ENCODE measurements at regions not wholly inside any gene's neighbourhood (a gene's known extent, or its start where the extent isn't known, plus 50 kb on each side); places are given as distances from the start of the nearest gene placed in this dataset.

DNA sequence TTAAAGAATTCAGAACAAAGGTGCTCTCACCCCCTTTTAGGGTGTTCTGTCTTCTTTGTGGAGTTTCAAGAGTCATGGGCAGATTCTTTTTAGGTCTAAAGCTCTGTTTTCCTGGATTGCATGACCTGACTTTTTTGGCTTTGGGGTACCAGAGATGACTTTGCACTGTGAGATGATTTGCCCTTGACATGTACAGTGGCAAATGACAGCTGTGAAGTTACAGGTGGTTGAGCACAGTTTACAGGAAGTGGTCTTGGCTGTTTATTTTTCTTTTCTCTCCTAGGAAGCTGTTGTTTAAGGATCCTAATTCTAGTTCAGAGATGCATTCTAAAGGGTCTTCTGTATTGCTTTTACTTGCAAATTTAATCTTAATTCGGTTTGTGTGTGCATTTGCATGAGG, 83.8 kb upstream of the METAP2 start:
- Mint-ChIP-seq H3K27me3 (ENCODE audit: low read depth) (peaks cover 5% of the 10 kb centered on the region), H3K4me3 (no peak overlapping the region), H3K4me1 (ENCODE audit: low read depth) (no peaks in the 10 kb centered on the region), H3K36me3 (ENCODE audit: low read depth) (peaks cover 8% of the 10 kb centered on the region), H3K27ac (no peak overlapping the region), H3K9me3 (peaks cover 8% of the 10 kb centered on the region)
- DNase-seq, result no peak
- intact Hi-C loops (cut with micrococcal nuclease), result no loop called here
- CTCF ChIA-PET, result interaction anchor here (0.5 kb wide), 1 partner anchor 117 kb away, joined by 3 read pairs; no protein-coding TSS in a partner anchor

DNA sequence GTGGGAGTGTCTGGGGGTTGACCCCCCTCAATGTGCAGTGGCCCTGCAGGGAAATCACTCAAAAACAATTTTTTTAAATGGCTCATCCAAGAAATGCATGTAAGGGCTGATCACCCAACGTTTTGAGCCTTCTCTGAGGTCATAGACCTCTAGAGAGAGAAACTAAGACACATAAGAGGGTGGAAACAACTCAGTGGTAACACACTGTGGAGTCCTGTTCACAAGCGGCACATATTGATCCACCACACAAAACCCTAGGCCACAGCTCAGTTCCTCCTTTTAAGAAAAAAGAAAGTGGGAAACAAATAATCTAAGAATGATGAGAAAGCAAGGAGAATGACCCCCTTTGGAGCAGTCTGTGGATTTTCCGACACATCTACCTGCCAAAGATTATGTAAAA, 83.0 kb upstream of the METAP2 start:
- CTCF ChIA-PET, result no interaction called here
- H3K4me1 Mint-ChIP-seq (ENCODE audit: low read depth), result peaks cover under 1% of the 10 kb centered on the region
- peaks cover 8% of the 10 kb centered on the region for H3K36me3 Mint-ChIP-seq (ENCODE audit: low read depth)
- H3K27me3 Mint-ChIP-seq (ENCODE audit: low read depth), result peaks cover 13% of the 10 kb centered on the region
- no peak for DNase-seq
- H3K4me3 Mint-ChIP-seq, result no peak overlapping the region
- intact Hi-C loops (cut with micrococcal nuclease), result no loop called here
- H3K9me3 Mint-ChIP-seq, result peaks cover 8% of the 10 kb centered on the region
- H3K27ac Mint-ChIP-seq, result no peak overlapping the region

DNA sequence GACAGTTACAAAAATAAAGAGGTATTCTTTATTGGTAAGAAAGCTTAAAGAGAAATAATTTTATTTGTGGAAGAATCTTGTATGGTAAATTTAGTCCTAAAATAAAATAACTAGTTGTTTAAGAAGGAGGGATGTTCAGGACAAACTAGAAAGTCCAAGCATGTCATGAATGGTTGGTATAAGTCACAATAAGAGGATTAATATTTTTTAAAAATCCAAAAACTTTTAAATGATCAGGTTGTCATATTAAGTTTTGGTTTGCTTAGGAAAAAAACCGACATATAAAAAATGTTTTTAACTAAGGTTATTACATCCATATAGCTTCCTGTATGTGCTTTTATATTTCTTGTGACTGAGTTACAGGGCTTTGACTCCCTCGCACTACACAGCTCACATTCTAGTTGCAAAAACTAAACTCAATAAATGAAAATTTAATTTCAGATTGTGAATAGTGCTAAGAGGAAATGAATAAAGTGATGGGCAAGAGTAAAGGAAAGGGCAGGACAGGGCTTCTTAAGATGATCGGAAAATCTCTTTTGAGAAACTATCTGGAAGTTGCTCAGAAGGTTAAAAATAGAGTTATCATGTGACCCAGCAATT, 80.7 kb upstream of the METAP2 start:
- H3K9me3 Mint-ChIP-seq, result peaks cover 8% of the 10 kb centered on the region
- no peak overlapping the region for H3K4me3 Mint-ChIP-seq
- CTCF ChIA-PET, result no interaction called here
- no peak for DNase-seq
- intact Hi-C loops (cut with micrococcal nuclease), result no loop called here
- no peak overlapping the region for H3K27ac Mint-ChIP-seq
- H3K4me1 Mint-ChIP-seq (ENCODE audit: low read depth), result peaks cover 22% of the 10 kb centered on the region
- H3K36me3 Mint-ChIP-seq (ENCODE audit: low read depth), result peaks cover 8% of the 10 kb centered on the region
- peaks cover 20% of the 10 kb centered on the region for H3K27me3 Mint-ChIP-seq (ENCODE audit: low read depth)

DNA sequence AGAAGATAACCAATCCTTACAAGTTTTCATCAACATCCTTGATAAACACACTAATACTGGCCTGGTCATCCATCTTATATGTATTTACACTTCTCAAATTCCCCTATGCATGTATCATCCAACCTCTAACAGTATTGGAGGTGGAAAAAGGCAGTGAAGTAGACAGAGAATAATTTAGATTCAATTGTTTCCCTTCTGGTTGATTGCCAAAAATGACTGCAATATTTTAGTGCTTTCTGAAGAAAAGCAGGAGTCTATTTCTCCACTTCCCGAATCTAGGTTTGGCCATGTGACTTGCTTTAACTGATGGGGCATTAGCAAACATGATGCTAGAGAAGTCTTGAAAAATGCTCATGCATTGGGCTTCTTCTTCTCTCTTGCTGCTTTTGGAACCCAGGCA, 78.3 kb upstream of the METAP2 start:
- H3K27ac Mint-ChIP-seq, result no peak overlapping the region
- CTCF ChIA-PET, result interaction anchor here (0.6 kb wide), 1 partner anchor 160 kb away, joined by 4 read pairs; no protein-coding TSS in a partner anchor
- peaks cover 22% of the 10 kb centered on the region for H3K4me1 Mint-ChIP-seq (ENCODE audit: low read depth)
- intact Hi-C loops (cut with micrococcal nuclease), result loop anchor here (2.0 to 5.0 kb wide), 3 partner anchors 95 to 802 kb away; no protein-coding TSS in a partner anchor
- peaks cover 8% of the 10 kb centered on the region for H3K36me3 Mint-ChIP-seq (ENCODE audit: low read depth)
- peaks cover 22% of the 10 kb centered on the region for H3K27me3 Mint-ChIP-seq (ENCODE audit: low read depth)
- no peak for DNase-seq
- peaks cover 8% of the 10 kb centered on the region for H3K9me3 Mint-ChIP-seq
- no peak overlapping the region for H3K4me3 Mint-ChIP-seq

DNA sequence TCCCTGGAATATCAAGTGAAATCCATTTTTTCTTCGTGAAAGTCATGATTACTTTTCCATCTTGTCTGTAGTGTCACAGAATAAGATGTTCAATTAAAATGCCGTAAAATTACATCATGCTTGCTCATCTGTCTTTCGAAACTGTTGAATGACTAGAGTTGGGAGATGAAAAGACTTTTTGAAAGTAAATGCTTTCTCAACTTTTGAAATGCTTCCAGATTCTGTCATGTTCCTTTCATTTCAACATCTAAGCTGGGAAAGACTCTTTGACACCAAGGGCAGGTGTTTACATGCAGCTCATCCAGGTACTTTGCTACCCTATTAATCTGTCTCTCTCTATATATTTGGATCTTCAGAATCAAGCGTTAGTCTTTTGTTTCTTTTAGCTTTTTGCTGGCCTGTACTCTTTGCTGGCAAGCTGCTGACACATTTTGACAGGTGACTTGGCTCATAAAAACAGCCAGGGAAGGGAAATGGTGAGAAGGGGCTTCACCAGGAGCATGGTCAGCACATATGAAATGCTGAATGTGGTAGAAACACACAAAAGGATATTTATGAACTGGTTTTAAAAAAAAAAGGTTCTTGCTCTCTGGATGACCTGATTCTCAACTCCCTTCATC, 77.0 kb upstream of the METAP2 start:
- peak overlapping the region; percentile 54 for H3K27ac Mint-ChIP-seq
- peak; percentile 21 for DNase-seq
- intact Hi-C loops (cut with micrococcal nuclease), result loop anchor here (1.0 to 5.0 kb wide), 8 partner anchors 77 to 800 kb away; partner anchors contain the start of genes FGD6, METAP2 and VEZT
- H3K4me3 Mint-ChIP-seq, result no peak overlapping the region
- peaks cover 8% of the 10 kb centered on the region for H3K9me3 Mint-ChIP-seq
- H3K4me1 Mint-ChIP-seq (ENCODE audit: low read depth), result peaks cover 22% of the 10 kb centered on the region
- H3K27me3 Mint-ChIP-seq (ENCODE audit: low read depth), result peaks cover 25% of the 10 kb centered on the region
- H3K36me3 Mint-ChIP-seq (ENCODE audit: low read depth), result peaks cover 8% of the 10 kb centered on the region
- CTCF ChIA-PET, result interaction anchor here (0.8 kb wide), 1 partner anchor 712 kb away, joined by 3 read pairs; no protein-coding TSS in a partner anchor

DNA sequence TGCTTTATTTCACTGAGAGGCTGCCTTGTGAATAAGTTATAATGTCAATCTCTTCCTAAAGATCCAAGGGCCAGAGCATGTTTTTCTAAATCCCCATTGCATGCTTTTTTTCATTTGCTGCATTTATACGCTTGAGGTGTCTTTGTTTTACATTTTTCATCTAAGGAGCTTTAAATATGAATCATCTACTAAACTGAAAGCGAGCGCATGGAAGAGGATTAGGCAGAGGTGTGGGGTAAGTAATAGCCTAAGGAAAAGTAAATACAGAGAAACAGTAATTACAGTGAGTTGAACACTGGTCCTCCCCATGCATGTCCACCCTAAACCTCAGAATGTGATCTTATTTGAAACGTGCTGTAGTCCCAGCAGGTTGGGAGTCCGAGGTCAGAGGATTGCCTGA, 76.4 kb upstream of the METAP2 start:
- Mint-ChIP-seq H3K27me3 (ENCODE audit: low read depth) (peaks cover 25% of the 10 kb centered on the region), H3K9me3 (peaks cover 8% of the 10 kb centered on the region), H3K4me1 (ENCODE audit: low read depth) (peaks cover 22% of the 10 kb centered on the region), H3K27ac (peak overlapping the region; percentile 54), H3K36me3 (ENCODE audit: low read depth) (peaks cover 8% of the 10 kb centered on the region), H3K4me3 (no peak overlapping the region)
- CTCF ChIA-PET, result no interaction called here
- DNase-seq, result no peak
- intact Hi-C loops (cut with micrococcal nuclease), result loop anchor here (1.0 to 5.0 kb wide), 8 partner anchors 77 to 800 kb away; partner anchors contain the start of genes FGD6, METAP2 and VEZT

DNA sequence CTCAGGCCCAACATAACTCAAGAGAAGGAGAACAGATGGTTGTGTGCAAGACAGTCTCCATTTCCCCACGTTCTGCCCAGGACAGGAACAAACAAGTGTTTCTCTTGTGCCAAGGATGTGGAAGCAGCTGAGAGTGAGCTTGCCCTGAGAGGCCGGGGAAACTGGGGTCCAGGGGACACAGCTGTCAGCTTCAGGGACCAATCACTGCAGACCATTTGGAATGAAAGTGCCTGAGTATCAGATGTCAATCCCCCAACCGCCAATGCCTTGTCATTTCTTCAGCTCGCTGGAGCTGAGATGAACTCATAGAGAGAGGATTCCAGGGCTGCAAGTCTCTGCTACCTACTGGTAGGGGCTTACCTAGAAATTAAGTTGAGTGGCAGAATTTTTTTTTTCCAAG, 71.9 kb upstream of the METAP2 start:
- CTCF ChIA-PET, result interaction anchor here (0.8 kb wide), 1 partner anchor 108 kb away, joined by 3 read pairs; no protein-coding TSS in a partner anchor
- no peak for DNase-seq
- Mint-ChIP-seq H3K27ac (no peak overlapping the region), H3K36me3 (ENCODE audit: low read depth) (no peaks in the 10 kb centered on the region), H3K4me1 (ENCODE audit: low read depth) (peaks cover 10% of the 10 kb centered on the region), H3K27me3 (ENCODE audit: low read depth) (peaks cover 5% of the 10 kb centered on the region), H3K9me3 (no peaks in the 10 kb centered on the region), H3K4me3 (no peak overlapping the region)
- intact Hi-C loops (cut with micrococcal nuclease), result no loop called here

DNA sequence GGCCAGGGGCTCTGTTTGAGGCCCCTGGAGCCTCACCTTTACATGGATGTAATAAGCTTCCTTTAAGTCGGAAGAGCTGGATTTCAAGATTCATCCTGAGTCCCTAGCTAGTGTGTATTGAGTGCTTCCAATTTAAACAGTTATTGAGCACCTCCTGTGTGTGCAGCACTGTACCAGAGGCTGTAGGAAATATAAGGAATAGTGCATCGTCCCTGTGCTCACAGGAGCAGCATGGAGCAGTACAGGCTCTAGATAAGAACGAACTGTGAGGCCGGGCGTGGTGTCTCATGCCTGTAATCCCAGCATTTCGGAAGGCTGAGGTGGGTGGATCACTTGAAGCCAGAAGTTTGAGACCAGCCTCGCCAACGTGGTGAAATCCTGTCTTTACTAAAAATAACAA, 65.8 kb upstream of the METAP2 start:
- no peak overlapping the region for H3K4me3 Mint-ChIP-seq
- CTCF ChIA-PET, result no interaction called here
- no peaks in the 10 kb centered on the region for H3K36me3 Mint-ChIP-seq (ENCODE audit: low read depth)

DNA sequence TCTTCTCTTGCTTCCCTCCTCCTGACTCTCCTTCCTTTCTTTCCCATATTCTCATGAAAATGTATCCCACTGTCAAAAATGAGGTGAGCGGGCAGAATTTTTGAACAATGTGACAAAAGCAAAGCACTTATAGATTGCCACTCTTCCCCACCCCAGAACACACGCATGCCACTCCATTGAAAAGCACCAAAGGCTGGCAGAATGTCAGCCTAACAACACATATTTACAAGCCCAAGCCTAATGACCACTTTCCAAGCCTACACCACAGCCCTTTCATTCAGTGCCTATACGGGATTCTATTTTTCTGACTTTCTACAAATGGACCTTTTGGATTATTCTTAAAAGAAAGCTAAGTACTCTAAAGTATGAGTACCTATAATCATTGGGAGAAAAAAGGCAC, 62.9 kb upstream of the METAP2 start:
- H3K27me3 Mint-ChIP-seq (ENCODE audit: low read depth), result peaks cover 1% of the 10 kb centered on the region
- H3K9me3 Mint-ChIP-seq, result no peaks in the 10 kb centered on the region
- H3K4me1 Mint-ChIP-seq (ENCODE audit: low read depth), result no peaks in the 10 kb centered on the region
- H3K27ac Mint-ChIP-seq, result no peak overlapping the region
- H3K36me3 Mint-ChIP-seq (ENCODE audit: low read depth), result no peaks in the 10 kb centered on the region
- CTCF ChIA-PET, result no interaction called here
- H3K4me3 Mint-ChIP-seq, result no peak overlapping the region
- intact Hi-C loops (cut with micrococcal nuclease), result no loop called here
- DNase-seq, result no peak

More for the DNA sequence above, 65.8 kb upstream of the METAP2 start:
- no peaks in the 10 kb centered on the region for H3K9me3 Mint-ChIP-seq
- intact Hi-C loops (cut with micrococcal nuclease), result no loop called here
- DNase-seq, result no peak
- peaks cover 1% of the 10 kb centered on the region for H3K27me3 Mint-ChIP-seq (ENCODE audit: low read depth)
- no peaks in the 10 kb centered on the region for H3K4me1 Mint-ChIP-seq (ENCODE audit: low read depth)
- H3K27ac Mint-ChIP-seq, result no peak overlapping the region

DNA sequence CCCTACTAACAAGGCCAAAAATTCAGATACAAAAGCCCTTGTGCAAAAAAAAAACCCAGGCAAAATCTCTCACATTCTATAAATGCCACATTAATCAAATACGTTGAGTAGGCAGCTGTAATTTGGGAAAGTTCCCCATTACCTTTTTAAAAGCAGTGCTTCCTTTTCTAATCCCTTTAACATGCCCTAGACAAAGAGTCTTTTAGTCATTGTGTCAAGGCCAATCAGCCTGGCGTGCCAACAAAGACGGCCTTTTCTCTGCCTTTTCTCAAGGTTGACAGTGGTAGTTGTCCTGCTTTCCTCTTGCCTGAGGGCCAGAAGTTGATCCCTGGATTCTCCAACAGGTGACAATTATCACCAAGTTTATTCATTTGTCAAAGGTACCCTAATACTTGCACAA, 62.5 kb upstream of the METAP2 start:
- no peak overlapping the region for H3K4me3 Mint-ChIP-seq
- peaks cover 1% of the 10 kb centered on the region for H3K27me3 Mint-ChIP-seq (ENCODE audit: low read depth)
- no peaks in the 10 kb centered on the region for H3K36me3 Mint-ChIP-seq (ENCODE audit: low read depth)
- CTCF ChIA-PET, result no interaction called here
- no peaks in the 10 kb centered on the region for H3K4me1 Mint-ChIP-seq (ENCODE audit: low read depth)
- H3K27ac Mint-ChIP-seq, result no peak overlapping the region
- DNase-seq, result no peak
- intact Hi-C loops (cut with micrococcal nuclease), result no loop called here
- no peaks in the 10 kb centered on the region for H3K9me3 Mint-ChIP-seq

DNA sequence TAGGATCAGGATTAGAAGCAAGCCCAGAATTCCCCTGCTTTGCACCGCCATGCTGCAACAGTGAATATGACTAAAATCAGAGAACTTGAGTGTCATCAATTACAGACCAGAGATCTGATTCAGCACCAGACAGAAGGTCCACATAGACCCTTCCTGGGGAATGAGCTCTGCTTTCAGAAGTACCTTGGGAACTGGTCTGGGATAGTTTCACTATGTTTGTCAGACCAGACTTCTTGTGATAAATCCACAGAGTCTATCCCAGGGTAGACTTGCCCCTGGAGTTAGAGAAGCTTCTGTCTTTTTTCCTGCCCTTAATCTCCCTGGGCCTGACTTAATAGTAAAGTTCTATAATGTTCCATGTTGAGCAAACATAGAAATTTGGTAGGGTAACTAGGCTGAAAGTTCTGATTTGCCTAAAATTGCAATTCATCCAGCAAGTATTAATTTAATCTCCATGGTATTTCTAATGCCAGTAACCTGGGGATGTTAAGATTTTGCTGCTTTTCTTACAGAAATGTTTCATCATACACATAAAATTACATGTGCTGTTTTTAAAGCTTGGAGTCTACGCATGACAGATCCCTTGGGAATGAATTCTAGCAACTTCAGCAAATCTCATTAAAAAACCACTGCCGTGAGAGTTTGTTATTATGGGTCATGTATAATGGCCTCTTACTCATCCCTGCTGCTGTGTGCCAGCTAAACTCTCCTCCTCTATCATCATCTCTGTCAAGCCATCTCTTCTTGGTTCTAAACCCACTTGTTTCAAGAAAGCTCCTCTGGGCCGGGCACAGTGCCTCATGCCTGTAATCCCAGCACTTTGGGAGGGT, 61.3 kb upstream of the METAP2 start:
- CTCF ChIA-PET, result no interaction called here
- no peak overlapping the region for H3K4me3 Mint-ChIP-seq
- no peaks in the 10 kb centered on the region for H3K4me1 Mint-ChIP-seq (ENCODE audit: low read depth)
- no peaks in the 10 kb centered on the region for H3K36me3 Mint-ChIP-seq (ENCODE audit: low read depth)
- DNase-seq, result no peak
- no peak overlapping the region for H3K27ac Mint-ChIP-seq
- H3K27me3 Mint-ChIP-seq (ENCODE audit: low read depth), result peaks cover 1% of the 10 kb centered on the region
- no peaks in the 10 kb centered on the region for H3K9me3 Mint-ChIP-seq
- intact Hi-C loops (cut with micrococcal nuclease), result no loop called here

DNA sequence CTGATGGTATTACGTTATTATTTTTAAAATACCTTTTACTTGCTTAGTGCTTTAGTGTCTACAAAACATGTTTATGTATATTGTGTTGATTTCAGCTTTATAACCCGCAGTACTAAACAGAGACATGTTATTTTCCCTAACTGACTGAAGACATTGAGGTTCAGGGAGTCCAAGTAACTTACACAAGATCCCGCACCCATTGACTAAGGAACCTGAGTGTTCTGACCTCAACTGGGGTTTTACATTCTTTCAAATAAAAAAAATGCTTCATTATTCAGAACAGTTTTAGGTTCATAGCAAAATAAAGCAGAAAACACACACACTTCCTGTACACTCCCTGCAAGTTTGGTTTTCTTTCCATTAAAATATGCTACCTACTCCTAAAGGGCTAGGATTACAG, 60.4 kb upstream of the METAP2 start:
- Mint-ChIP-seq H3K27me3 (ENCODE audit: low read depth) (peaks cover 1% of the 10 kb centered on the region), H3K36me3 (ENCODE audit: low read depth) (no peaks in the 10 kb centered on the region), H3K27ac (no peak overlapping the region)

More for the DNA sequence above, 60.4 kb upstream of the METAP2 start:
- no peak for DNase-seq
- Mint-ChIP-seq H3K4me1 (ENCODE audit: low read depth) (no peaks in the 10 kb centered on the region), H3K4me3 (no peak overlapping the region), H3K9me3 (no peaks in the 10 kb centered on the region)
- intact Hi-C loops (cut with micrococcal nuclease), result no loop called here
- CTCF ChIA-PET, result interaction anchor here (0.6 kb wide), 1 partner anchor 575 kb away, joined by 3 read pairs; no protein-coding TSS in a partner anchor
